Mesodermal cell (in vitro differentiated cells): ENCODE measurements at regions not wholly inside any gene's neighbourhood (a gene's known extent, or its start where the extent isn't known, plus 50 kb on each side); places are given as distances from the start of the nearest gene placed in this dataset.

Source experiments
- H3K27ac ChIP-seq: 2 replicates; pipeline ENCODE4 v1.7.0; 2013; ENCODE audit warnings: mild to moderate bottlenecking, low read depth, low read length, moderate library complexity; ENCODE audit not compliant: severe bottlenecking
- H3K36me3 ChIP-seq: 2 replicates; pipeline ENCODE4 v1.7.1; 2013; ENCODE audit warnings: mild to moderate bottlenecking, low read length, moderate library complexity; ENCODE audit not compliant: control insufficient read depth, insufficient read depth
- H3K4me1 ChIP-seq: one replicate; pipeline ENCODE4 v1.7.1; 2013; ENCODE audit warnings: mild to moderate bottlenecking, low read length; ENCODE audit not compliant: insufficient read depth, control insufficient read depth, poor library complexity, severe bottlenecking
- H3K4me3 ChIP-seq: 2 replicates; pipeline ENCODE4 v1.7.0; 2013; ENCODE audit warnings: low read length, control low read depth, mild to moderate bottlenecking; ENCODE audit not compliant: insufficient read depth, poor library complexity, severe bottlenecking; ENCODE audit errors: extremely low read depth
- H3K9me3 ChIP-seq: 2 replicates; pipeline ENCODE4 v1.7.1; 2013; ENCODE audit warnings: mild to moderate bottlenecking, low read length, moderate library complexity; ENCODE audit not compliant: control insufficient read depth
- WGBS, 2 experiments: methylation state at CpG; one replicate each; pipeline ENCODE4 v1.1.5; 2013; ENCODE audit warnings: missing lambda C conversion rate in 2 of 2; ENCODE audit not compliant: insufficient coverage in 2 of 2; 5-methylcytosine and 5-hydroxymethylcytosine counted together

DNA sequence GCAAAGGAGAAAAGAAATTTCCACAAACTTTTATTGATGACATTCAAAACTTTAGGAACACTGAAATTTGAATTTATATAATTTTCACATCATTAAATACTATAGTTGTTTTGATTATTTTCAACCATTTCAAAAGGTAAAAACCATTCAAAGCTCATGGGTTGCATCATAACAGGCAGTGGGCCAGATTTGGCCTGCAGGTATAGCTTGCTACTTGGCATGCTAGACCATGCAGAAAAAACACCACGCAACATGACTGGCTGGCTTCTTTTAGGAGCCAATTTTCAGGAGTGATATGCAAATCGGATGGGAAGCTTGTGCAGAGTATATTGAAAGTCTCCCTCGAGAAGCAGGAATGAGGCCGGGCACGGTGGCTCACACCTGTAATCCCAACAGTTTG lies 144.8 kb downstream of the GLUL start:
- Histone ChIP-seq H3K36me3 (no peaks in the 10 kb centered on the region), H3K4me3 (no peak overlapping the region), H3K27ac (no peak overlapping the region), H3K9me3 (no peaks in the 10 kb centered on the region), H3K4me1 (no peaks in the 10 kb centered on the region)
- WGBS, 2 experiments = 86 to 87% methylated on average over 5 of the region's 5 CpGs

DNA sequence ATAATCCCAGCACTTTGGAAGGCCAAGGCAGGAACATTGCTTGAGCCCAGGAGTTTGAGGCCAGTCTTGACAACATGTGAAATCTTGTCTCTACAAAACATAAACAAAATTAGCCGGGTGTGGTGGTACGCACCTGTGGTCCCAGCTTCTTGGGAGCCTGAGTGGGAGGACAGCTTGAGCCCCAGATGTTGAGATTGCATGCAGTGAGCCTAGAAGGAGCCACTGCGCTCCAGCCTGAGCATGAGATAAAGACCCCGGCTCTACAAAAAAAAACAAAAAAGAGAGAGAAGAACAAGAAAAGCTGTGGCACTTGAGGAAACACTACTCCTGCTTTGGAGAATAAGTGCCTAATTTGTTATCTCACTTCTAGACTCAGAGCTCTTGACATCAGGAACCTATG lies 146.6 kb downstream of the GLUL start:
- Histone ChIP-seq H3K4me3 (no peak overlapping the region), H3K36me3 (no peaks in the 10 kb centered on the region), H3K27ac (no peak overlapping the region), H3K9me3 (no peaks in the 10 kb centered on the region), H3K4me1 (no peaks in the 10 kb centered on the region)
- WGBS, 2 experiments = 83 to 90% methylated on average over 1 to 3 of the region's 4 CpGs

DNA sequence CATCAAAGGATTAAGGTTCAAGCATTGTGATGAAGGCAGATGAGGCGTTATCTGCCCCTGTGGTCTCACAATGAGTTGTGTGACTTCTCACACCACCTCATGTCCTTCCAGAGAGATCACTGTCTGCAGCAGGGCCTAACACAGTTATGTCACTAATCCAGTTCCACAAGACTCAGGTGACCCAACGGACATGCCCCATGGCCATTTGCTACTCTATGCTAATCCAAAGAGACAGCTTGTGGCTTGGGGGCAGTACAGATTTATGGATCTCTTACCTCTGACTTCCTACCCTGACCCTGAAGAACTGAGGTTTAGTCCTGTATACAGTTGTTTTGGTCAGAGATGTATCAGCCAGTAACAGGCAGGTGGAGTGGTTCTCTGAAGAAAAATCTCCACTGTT lies 147.1 kb downstream of the GLUL start:
- Histone ChIP-seq H3K36me3 (no peaks in the 10 kb centered on the region), H3K4me3 (no peak overlapping the region), H3K27ac (no peak overlapping the region), H3K4me1 (no peaks in the 10 kb centered on the region), H3K9me3 (no peaks in the 10 kb centered on the region)
- 33 to 65% methylated on average over 1 to 2 of the region's 2 CpGs for WGBS, 2 experiments

DNA sequence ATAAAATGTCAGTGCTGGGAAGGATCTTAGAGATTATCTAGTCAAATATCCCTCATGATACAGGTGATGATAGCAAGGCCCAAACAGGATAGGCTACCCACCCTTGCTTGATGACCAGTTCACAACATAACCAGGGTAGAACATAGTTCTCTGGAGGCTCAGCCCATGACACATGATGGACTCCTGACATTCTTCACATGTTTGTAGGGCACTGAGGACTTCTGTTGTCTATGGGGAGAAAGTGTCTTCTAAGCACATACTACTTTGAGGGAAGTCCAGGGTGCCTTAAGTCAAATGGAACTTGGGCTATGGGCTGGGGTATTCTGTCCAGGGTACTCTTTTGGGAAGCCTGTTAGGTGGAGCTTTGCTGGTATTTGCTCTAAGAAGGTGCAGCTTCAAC lies 148.9 kb downstream of the GLUL start:
- Histone ChIP-seq H3K27ac (no peak overlapping the region), H3K4me1 (no peaks in the 10 kb centered on the region), H3K4me3 (no peak overlapping the region)

DNA sequence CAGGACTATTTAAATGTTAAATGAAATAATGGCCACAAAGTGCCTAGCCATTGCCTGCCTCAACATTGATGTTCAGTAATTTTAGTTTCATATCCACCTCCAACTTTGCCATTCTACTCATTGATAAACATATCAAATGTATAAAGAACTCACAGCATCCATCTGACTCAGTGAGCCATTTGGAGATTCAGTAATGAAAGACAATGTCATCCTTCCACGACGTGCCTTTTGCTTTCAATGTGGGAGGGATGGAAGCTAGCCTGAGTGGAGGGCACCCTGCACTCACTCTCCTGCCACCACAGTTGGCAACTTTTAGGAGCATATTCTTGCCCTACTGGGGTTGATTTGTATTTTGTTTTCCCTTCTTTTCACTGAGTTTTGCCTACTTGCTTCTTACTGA lies 151.5 kb downstream of the GLUL start:
- WGBS, 2 experiments = 75 to 90% methylated on average over 2 of the region's 2 CpGs
- no peaks in the 10 kb centered on the region for H3K4me1 ChIP-seq
- H3K4me3 ChIP-seq = no peak overlapping the region
- no peaks in the 10 kb centered on the region for H3K9me3 ChIP-seq
- no peak overlapping the region for H3K27ac ChIP-seq
- H3K36me3 ChIP-seq = no peaks in the 10 kb centered on the region

More for the DNA sequence above, 148.9 kb downstream of the GLUL start:
- Histone ChIP-seq H3K36me3 (no peaks in the 10 kb centered on the region), H3K9me3 (no peaks in the 10 kb centered on the region)

DNA sequence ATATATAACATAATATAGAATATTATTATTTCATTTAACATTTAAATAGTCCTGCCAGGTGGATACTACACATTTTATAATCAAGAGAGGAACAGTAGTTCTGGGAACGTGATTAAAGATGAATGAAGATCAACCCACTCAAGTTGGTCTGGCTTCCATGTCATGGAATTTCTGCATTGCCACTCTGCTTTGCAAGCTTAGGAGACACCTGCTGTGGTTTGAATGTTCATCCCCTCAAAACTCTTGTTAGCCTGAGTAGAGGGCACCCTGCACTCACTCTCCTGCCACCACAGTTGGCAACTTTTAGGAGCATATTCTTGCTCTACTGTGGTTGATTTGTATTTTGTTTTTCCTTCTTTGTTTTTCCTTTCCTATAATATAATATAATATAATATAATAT lies 153.2 kb downstream of the GLUL start:
- WGBS, 2 experiments = 86% methylated on average over 1 of the region's 1 CpG; no CpG with 5 or more reads in 1 of the 2 experiments
- H3K36me3 ChIP-seq = no peaks in the 10 kb centered on the region
- H3K4me1 ChIP-seq = no peaks in the 10 kb centered on the region
- no peak overlapping the region for H3K4me3 ChIP-seq
- H3K9me3 ChIP-seq = no peaks in the 10 kb centered on the region
- no peak overlapping the region for H3K27ac ChIP-seq

DNA sequence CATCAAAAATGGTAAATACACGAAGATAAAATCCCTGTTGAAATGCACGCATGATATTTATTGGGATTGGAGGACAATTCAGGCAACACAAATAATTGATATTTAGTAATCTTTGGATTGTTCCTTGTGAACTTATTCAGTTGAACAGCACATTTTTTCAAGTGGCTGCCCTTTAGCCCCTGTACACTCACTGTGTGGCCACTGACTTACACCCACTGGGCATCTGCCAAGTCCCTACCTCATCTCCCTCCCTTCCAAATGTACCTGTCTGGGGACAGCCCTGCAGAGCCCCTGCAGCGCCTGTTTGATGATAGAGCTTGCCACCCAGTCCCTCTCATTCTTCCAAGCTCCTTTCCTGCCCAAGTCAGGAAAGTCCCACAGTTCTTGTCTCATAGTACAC lies 154.3 kb downstream of the GLUL start:
- 97 to 100% methylated on average over 2 to 3 of the region's 3 CpGs for WGBS, 2 experiments
- H3K36me3 ChIP-seq = no peaks in the 10 kb centered on the region

DNA sequence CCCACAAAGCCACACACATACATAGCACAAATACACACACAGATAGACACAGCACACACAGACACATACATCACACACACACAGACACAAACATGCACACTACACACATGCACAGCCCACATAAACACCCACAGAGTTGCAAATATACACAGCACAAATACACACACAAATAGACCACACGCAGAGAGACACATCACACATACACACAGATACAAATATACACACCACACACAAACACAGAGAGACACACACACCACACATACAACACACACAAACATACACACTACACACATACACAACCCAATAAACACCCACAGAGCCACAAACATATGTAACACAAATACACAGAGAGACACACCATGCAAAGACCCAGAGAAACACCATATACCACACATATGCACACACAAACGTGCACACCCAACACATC lies 154.9 kb downstream of the GLUL start:
- Histone ChIP-seq H3K36me3 (no peaks in the 10 kb centered on the region), H3K27ac (no peak overlapping the region)

More for the DNA sequence above, 154.3 kb downstream of the GLUL start:
- Histone ChIP-seq H3K9me3 (no peaks in the 10 kb centered on the region), H3K27ac (no peak overlapping the region), H3K4me3 (no peak overlapping the region), H3K4me1 (no peaks in the 10 kb centered on the region)

DNA sequence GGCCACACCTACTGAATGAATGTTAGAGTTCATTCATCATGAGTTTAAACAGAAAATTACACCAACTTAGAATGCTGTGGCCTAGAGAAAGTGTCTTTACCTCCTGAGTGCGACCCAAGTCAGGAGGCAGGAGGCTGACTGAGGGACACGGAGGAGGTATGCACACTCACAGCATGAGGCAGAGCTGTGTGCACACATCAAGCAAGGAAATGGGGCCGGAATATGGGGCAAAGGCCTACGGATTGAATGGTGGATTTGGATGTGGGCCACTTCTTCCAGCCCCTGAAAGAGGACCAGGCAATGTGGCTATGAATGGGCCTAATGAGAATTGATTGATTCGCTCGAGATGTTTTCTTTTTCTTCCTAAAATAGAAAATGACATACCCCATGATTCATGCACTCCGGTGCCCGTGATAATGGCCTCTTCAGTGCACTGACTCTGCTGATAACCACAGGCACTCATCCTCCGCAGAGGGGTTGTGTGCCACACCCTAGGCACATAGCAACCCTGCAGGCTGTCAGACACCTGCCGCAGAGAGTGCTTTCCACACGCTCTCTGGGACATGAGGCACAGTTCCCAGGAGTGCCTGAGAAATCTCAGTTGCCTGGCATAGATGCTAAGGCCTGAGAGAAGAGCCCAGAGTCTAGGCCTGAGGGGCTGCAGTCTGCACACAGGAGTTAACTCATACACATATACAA lies 155.5 kb downstream of the GLUL start:
- no peak overlapping the region for H3K4me3 ChIP-seq
- H3K27ac ChIP-seq = no peak overlapping the region
- no peaks in the 10 kb centered on the region for H3K4me1 ChIP-seq
- H3K36me3 ChIP-seq = no peaks in the 10 kb centered on the region
- no peaks in the 10 kb centered on the region for H3K9me3 ChIP-seq
- 80 to 87% methylated on average over 9 to 10 of the region's 11 CpGs for WGBS, 2 experiments

More for the DNA sequence above, 154.9 kb downstream of the GLUL start:
- Histone ChIP-seq H3K4me3 (no peak overlapping the region), H3K9me3 (no peaks in the 10 kb centered on the region), H3K4me1 (no peaks in the 10 kb centered on the region)
- WGBS, 2 experiments = 75 to 94% methylated on average over 1 to 2 of the region's 2 CpGs

DNA sequence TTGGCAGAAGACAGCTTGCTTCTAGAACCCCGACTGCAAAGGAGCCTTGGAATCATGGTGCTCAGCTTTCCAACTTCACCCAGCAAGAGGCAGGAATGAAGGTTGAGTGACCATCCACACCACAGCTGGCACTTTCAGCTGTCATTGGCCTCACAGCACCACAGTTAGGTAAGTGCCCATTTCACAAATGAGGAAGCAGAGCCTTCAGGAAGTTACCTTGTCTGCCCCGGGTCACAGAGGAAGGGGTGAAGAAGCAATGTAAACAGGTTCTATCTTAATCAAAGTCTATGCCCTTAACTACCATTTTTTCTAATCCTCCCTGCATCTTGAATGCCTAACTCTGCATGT lies 156.0 kb downstream of the GLUL start:
- no peaks in the 10 kb centered on the region for H3K36me3 ChIP-seq
- no peak overlapping the region for H3K27ac ChIP-seq
- H3K4me1 ChIP-seq = no peaks in the 10 kb centered on the region
- 100% methylated on average over 1 of the region's 2 CpGs for WGBS, 2 experiments
- H3K9me3 ChIP-seq = no peaks in the 10 kb centered on the region
- no peak overlapping the region for H3K4me3 ChIP-seq

DNA sequence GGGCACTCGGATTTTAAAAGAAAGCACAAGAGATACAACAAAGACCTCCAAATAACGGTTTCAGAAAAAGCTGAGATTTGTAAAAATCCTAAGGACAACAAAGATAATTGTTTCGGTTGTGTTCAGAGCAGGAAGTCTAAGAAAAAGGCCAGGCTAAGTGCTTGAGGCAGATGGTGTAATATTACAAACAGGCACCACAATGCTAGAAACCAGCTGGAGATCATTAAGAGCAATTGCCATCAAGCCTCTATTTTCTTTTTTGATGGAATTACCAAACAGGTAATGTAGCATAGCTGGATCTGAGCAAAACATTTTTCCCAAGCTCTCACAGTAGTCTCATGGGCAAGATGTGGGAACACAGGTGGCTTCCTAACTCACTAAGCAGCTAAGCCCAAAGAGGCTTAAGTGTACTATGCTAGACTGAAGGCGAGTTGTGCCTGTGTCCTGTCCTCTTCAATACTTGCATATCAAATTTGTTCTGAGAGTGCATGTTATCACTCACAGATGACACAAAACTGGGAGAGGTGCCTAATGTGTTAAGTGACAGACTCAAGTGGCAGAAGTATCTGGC lies 161.6 kb downstream of the GLUL start:
- H3K27ac ChIP-seq = no peak overlapping the region
- WGBS, 2 experiments = 50 to 65% methylated on average over 1 to 3 of the region's 4 CpGs
- H3K36me3 ChIP-seq = no peaks in the 10 kb centered on the region
- H3K9me3 ChIP-seq = no peaks in the 10 kb centered on the region
- H3K4me1 ChIP-seq = no peaks in the 10 kb centered on the region
- no peak overlapping the region for H3K4me3 ChIP-seq
